ENCODE measurements at regions not wholly inside any gene's neighbourhood (a gene's known extent, or its start where the extent isn't known, plus 50 kb on each side); places are given as distances from the start of the nearest gene placed in this dataset.

DNA sequence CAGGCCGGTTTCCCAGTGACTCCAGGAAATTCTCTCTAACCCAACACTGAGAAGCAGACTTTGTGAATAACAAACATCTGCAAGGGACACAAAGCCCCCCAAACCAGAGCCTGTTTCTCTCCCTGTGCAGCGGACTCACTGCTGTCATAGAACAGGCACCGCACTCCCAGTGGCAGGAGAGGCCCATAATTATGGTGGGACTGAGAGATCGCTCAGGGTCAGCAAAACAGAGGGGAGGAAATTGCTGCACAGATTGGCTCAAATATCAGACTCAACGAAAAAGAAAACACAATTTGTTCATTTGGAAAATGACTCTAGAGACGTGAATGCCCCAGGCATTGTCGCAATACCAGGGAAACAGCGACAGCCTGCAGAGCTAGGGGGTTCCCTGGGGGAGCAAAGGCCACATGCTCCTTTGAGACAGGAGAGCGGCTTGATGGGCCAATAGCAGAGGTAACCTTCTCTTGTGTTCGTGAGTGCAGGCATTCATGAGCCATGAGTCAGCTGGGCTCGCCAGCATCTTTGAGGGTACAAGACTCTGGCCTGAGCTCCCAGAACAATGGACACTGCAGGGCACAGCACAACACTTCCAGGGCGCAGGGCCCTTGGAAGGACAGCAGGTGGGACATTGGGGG is 143.3 kb upstream of the KLHL29 start:
- Mint-ChIP-seq H3K36me3 (no peaks in the 10 kb centered on the region), H3K9me3 (no peaks in the 10 kb centered on the region), H3K27ac (no peak overlapping the region)
- ATAC-seq, result no peak
- no peak for DNase-seq (ENCODE audit: low spot score in 2 of 2)

DNA sequence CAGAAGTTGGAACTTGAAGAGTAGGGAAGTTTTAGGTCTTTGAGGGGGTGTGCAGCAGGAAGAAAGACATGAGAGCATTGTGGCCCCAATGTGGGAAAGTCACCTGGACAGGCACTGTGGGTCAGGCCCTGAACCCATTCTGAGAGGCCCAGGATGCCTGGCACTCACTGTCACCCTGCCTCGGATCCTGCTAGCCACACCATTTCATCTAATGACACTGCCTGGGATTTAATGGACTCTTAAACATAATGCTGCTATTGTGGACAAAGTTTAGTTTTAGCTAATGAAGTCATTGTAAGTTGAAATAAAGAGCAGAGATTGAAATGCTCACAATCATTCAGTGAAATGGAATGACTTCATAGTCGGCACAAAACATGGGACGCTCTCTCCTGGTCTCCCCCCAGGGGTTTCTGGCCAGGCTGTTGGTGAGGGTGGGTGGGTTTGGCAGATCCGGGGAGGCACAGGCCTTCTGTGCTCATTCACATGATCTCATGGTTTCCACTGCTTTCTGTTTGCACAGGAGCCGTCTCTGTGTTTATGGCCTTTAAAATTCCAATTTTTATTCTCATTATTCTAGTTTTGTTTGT is 141.8 kb upstream of the KLHL29 start:
- Mint-ChIP-seq H3K36me3 (no peaks in the 10 kb centered on the region), H3K27ac (no peak overlapping the region), H3K9me3 (no peaks in the 10 kb centered on the region)
- no peak for ATAC-seq
- DNase-seq (ENCODE audit: low spot score in 2 of 2), result no peak

DNA sequence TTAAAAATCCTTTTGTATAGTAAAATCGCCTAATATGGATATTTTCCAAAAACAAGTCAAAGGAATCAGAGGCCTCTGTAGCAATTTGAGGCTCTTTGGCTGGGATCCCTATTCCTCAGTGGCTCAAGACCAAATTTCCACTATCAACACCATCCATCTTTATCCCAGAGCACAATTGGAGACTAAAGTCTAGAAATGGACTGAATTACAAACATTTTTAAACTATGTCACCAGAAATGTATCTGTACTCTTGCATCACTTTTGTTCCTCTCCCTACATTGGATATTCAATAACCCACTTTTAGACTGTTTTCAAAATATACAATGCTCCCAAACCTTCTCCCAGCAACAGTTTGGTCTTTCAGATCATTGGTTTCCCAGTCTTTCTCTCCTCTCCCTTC is 140.4 kb upstream of the KLHL29 start:
- Mint-ChIP-seq H3K27ac (no peak overlapping the region), H3K36me3 (no peaks in the 10 kb centered on the region), H3K9me3 (no peaks in the 10 kb centered on the region)
- DNase-seq (ENCODE audit: low spot score in 2 of 2), result no peak
- ATAC-seq, result no peak

DNA sequence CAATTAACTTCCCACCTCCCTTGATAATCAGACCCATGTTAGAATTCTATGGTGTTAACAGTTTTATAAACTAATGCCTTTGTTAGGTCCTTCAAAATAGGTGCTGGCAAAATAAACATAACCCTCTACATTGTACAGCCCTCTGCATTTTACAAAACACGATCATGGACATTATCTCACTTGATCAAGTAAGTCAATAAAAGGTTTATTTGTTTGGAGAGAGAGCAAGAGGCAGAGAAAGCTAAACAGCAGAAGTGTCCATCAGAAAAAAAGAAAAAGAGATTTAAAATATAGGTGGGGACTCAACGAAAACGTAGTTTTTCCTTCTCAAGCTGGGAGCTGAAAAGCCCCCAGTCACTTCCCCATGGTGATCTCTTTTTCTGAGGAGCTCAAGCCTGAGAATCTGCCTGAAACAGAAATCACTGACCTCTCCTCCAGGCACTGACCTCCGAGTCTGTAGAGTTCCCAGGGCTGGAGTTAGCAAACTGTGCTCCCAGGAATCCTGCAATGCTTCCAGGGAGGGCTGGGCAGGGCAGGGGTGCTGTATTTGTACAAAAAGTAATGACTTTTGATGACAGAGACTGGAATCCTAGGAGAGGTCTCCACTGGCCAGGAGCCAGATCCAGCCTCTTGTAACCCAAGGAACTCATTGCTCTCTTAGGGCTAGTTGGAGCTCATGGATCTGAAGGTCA is 137.8 kb upstream of the KLHL29 start:
- no peak overlapping the region for H3K27ac Mint-ChIP-seq
- DNase-seq (ENCODE audit: low spot score in 2 of 2) (no peak), ATAC-seq (no peak)
- no peaks in the 10 kb centered on the region for H3K9me3 Mint-ChIP-seq
- no peaks in the 10 kb centered on the region for H3K36me3 Mint-ChIP-seq

DNA sequence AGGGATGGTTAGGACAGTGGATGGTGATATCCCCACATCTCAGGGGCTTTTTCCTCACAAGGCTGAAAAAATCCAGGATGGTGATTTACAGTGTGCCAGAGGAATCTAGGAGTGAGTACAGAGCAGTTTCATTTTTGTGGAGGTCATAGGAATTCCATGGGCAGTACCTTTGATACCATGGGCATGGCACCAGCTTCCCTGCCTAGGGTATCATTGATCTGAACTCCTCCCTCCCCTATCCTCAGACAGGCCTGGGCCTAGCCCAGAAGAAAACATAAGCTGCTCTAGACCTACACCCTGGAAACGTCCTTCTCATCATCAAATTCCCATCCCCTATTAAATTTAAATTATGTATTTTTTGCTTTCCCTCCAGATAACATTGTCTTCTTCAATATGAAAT is 136.3 kb upstream of the KLHL29 start:
- DNase-seq (ENCODE audit: low spot score in 2 of 2) (no peak), ATAC-seq (no peak)
- no peaks in the 10 kb centered on the region for H3K9me3 Mint-ChIP-seq
- peak overlapping the region in 1 of 2 donors; percentile 53 for H3K27ac Mint-ChIP-seq
- H3K36me3 Mint-ChIP-seq, result no peaks in the 10 kb centered on the region

DNA sequence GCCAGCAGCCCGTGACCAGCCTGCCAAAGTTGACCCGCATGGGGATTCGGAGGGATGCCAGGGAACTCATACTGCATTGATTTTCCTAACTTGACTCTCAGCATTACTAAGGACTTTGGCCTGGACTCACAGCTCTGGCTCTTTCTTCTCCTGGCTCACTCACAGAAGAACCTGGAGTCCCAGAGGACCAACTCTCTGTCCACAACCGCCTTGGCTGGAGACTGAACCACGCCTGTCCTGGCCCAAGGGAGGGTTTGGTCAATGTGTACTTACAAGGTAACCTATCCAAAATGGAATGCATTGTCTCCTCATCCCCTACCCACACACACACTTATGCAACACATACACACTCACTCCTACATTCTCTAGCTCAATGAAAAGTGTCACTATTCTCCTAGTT is 135.6 kb upstream of the KLHL29 start:
- no peak for ATAC-seq
- Mint-ChIP-seq H3K27ac (no peak overlapping the region), H3K9me3 (no peaks in the 10 kb centered on the region), H3K36me3 (no peaks in the 10 kb centered on the region)
- no peak for DNase-seq (ENCODE audit: low spot score in 2 of 2)

DNA sequence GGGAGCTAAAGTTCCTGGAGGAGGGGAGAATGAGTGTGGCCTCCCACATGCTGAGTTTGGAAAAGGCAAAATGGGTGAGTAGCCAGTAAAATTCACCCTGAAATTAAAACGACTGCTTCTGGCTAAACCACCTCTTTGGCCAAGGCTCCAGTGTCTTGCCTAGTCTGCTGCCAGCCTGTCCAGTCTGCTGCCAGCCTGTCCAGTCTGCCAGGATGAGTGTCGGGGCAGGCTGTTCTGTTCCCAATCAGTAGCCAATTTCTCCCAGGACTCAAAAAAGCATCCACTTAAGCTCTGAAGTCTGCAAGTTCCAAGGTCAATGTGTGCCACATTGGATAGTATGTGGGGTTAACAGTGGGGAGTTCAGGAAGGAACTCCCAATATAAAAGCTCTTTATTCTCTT is 134.6 kb upstream of the KLHL29 start:
- Mint-ChIP-seq H3K9me3 (no peaks in the 10 kb centered on the region), H3K36me3 (no peaks in the 10 kb centered on the region), H3K27ac (no peak overlapping the region)
- DNase-seq (ENCODE audit: low spot score in 2 of 2), result no peak
- no peak for ATAC-seq

DNA sequence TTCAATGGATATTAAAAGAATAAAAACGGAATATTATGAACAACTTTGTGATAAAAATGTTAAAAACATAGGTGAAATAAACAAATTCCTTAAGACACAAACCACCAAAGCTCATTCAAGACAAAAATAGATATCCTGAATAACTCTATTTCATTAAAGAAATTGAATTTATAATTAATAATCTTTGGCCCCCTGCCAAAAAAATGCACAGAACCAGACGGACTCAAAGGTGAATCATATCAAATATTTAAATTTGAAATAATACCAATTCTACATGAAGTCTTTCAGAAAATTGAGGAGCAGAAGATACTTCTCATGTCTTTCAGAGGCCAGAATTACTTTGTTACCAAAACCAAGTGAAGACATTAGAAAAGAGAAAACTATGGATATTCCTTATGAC is 128.3 kb upstream of the KLHL29 start:
- Mint-ChIP-seq H3K9me3 (no peaks in the 10 kb centered on the region), H3K27ac (no peak overlapping the region), H3K36me3 (no peaks in the 10 kb centered on the region)
- no peak for DNase-seq (ENCODE audit: low spot score in 2 of 2)
- no peak for ATAC-seq

DNA sequence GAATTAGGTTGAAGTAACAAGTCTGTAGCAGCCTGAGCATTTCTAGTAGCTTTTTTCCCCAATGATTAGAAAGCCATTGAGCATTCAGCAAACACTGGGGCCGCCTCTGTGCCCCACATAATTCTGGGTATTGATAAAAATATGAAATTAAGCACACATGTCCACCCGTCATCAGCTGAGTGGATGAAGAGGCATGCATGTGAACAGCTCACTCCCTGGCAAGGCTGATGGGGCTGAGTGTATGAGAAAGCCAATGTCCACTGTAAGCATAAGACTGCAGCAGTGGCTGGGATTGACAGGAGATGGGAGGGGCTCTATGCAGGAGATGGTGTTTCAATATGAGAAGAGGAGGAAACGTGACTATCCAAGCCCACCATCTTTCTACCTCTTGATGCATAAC is 124.4 kb upstream of the KLHL29 start:
- no peaks in the 10 kb centered on the region for H3K9me3 Mint-ChIP-seq
- H3K36me3 Mint-ChIP-seq, result no peaks in the 10 kb centered on the region
- no peak for DNase-seq (ENCODE audit: low spot score in 2 of 2)
- ATAC-seq, result no peak
- no peak overlapping the region for H3K27ac Mint-ChIP-seq

DNA sequence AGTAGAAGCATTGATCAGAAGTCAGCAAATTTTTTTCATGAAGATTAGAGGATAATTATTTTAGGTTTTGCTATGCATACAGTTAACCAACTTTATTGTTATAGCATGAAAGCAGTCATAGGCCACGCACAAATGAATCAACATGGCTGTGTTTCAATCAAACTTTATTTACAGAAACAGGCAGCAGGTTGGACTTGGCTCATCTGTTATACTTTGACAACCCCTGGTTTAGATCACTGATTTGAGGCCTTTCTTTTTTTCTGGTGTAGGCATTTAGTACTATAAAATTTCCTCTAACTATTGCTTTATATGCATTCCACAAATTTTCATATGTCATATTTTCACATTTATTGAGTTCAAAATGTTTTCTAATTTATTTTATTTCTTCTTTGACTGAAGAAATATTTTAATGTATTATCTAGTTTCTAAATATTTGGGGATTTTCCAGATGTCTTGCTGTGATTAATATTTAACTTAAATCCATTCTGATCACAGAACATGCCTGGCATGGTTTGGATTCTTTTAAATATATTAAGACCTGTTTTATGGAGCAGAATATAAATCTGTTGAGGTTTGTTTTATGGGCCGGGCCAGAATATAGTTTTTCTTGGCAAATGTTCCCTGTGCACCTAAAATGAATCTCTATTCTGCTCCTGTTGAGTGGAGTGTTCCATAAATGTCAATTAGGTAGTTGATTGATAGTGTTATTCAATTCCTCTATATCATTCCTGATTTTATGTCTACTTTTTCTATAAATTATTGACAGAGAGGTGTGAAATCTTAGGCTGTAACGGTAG is 116.3 kb upstream of the KLHL29 start:
- ATAC-seq (no peak), DNase-seq (ENCODE audit: low spot score in 2 of 2) (no peak)
- Mint-ChIP-seq H3K27ac (no peak overlapping the region), H3K9me3 (no peaks in the 10 kb centered on the region), H3K36me3 (no peaks in the 10 kb centered on the region)

DNA sequence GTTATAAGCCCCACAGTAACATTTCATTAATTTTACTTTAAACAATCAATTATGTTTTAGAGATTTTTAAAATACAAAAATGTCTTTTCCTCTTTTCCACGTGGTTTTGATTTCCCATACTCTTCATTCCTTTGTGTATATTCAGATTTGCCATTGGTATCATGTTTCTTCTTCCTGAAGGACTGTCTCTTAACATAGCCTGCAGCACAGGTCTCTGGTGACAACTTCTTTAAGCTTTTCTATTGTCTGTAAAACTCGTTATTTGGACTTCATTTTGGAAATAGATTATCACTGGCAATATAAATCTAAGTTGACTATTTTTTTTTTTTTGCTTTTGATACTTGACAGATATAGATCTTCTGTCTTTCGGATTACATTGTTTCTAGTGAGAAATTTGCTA is 115.2 kb upstream of the KLHL29 start:
- Mint-ChIP-seq H3K36me3 (no peaks in the 10 kb centered on the region), H3K27ac (no peak overlapping the region), H3K9me3 (no peaks in the 10 kb centered on the region)
- no peak for ATAC-seq
- no peak for DNase-seq (ENCODE audit: low spot score in 2 of 2)

DNA sequence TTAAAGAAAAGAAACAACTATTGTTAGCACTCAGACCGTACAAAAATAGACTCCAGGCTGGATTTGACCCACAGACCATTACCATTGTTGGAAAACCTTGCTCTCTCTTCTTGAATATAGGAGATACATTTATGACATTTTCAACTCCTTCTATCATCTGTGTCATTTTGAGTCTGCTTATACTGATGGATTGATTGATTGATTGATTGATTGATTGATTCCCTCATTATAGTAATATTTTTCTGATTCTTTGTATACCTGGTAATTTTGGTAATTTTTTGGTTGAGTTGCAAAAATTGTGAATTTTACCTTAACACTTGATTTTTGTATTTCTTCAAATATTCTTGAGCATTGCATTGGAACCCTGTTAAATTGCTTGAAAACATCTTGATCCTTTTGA is 114.2 kb upstream of the KLHL29 start:
- H3K36me3 Mint-ChIP-seq, result no peaks in the 10 kb centered on the region
- H3K27ac Mint-ChIP-seq, result no peak overlapping the region
- DNase-seq (ENCODE audit: low spot score in 2 of 2) (no peak), ATAC-seq (no peak)
- H3K9me3 Mint-ChIP-seq, result no peaks in the 10 kb centered on the region

DNA sequence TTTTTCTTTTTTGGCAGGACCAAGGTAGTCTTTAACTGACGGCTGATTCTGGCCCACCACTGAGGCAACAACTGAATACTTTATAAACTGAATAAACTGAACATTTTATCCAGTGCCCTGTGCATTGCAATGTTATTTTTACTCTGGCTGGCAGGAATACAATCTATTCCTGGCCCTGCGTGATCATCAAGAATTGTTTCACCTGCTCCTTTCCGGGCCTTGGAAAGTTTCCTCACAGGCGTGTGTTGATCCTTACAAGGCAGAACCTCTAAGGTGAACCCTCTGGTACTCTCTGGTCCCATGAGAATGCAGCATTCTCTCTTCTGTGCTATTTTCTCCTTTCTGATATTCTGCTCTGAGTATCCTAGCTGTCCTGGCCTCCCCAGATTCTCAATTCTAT is 113.7 kb upstream of the KLHL29 start:
- no peak overlapping the region for H3K27ac Mint-ChIP-seq
- ATAC-seq, result no peak
- no peaks in the 10 kb centered on the region for H3K36me3 Mint-ChIP-seq
- no peak for DNase-seq (ENCODE audit: low spot score in 2 of 2)
- no peaks in the 10 kb centered on the region for H3K9me3 Mint-ChIP-seq

DNA sequence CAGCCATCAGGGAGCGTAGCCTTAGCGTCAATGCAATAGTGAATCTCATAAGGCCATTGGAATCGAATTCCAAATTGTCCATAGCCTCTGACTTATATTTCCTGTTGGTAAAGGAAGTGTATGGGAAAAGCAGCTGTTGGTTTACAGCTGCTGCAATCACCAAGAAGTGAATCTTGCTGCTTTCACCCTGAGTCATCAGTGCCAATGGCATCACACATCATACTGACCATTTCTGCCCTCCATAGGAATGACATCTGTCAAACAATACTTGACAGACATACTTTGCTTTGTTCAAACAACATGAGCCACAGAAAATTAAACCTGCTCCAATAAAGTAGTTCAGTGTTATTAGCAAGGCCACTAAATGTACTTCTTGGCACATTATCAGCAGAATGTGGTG is 111.2 kb upstream of the KLHL29 start:
- H3K27ac Mint-ChIP-seq, result no peak overlapping the region
- ATAC-seq (no peak), DNase-seq (ENCODE audit: low spot score in 2 of 2) (no peak)
- H3K9me3 Mint-ChIP-seq, result no peaks in the 10 kb centered on the region
- H3K36me3 Mint-ChIP-seq, result no peaks in the 10 kb centered on the region

DNA sequence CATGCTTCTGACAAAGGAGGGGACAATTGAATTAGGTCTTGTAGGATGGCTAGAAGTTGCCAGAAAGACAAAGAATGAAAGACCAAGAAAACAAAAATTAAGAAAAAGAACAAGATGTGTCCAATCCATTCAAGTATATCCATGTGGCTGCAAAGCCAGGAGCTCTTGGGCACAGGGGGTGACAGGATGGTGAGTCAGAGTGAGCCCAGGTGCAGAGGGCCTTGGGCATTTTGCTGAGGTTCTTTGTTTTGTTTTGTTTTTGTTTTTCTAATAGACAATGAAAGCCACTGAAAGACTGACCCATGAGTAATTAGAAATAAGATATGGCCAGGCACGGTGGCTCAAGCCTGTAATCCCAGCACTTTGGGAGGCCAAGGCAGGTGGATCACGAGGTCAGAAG is 104.6 kb upstream of the KLHL29 start:
- no peak overlapping the region for H3K27ac Mint-ChIP-seq

DNA sequence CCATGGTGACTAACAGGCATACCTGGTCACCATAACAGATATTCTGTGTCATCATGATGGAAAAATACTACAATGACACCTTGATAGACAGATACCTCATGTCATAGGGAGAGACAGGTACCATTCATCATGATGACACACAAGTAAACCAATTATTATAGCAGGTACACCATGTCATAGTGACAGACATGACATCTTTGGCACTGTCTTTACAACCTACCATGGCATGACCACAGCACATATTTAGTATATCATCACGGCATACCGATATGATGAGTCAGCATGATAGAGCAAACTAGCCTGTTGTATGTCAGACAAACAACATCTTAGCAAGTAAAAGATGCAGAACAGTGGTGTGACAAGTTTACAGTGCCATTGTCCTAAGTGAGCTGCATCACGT is 101.3 kb upstream of the KLHL29 start:
- ATAC-seq, result no peak
- no peak for DNase-seq (ENCODE audit: low spot score in 2 of 2)
- H3K9me3 Mint-ChIP-seq, result peaks cover 0 to 5% of the 10 kb centered on the region in 2 donors
- no peaks in the 10 kb centered on the region for H3K36me3 Mint-ChIP-seq
- H3K27ac Mint-ChIP-seq, result no peak overlapping the region

More for the DNA sequence above, 104.6 kb upstream of the KLHL29 start:
- H3K9me3 Mint-ChIP-seq, result peaks cover 0 to 5% of the 10 kb centered on the region in 2 donors
- no peaks in the 10 kb centered on the region for H3K36me3 Mint-ChIP-seq
- DNase-seq (ENCODE audit: low spot score in 2 of 2) (no peak), ATAC-seq (no peak)

DNA sequence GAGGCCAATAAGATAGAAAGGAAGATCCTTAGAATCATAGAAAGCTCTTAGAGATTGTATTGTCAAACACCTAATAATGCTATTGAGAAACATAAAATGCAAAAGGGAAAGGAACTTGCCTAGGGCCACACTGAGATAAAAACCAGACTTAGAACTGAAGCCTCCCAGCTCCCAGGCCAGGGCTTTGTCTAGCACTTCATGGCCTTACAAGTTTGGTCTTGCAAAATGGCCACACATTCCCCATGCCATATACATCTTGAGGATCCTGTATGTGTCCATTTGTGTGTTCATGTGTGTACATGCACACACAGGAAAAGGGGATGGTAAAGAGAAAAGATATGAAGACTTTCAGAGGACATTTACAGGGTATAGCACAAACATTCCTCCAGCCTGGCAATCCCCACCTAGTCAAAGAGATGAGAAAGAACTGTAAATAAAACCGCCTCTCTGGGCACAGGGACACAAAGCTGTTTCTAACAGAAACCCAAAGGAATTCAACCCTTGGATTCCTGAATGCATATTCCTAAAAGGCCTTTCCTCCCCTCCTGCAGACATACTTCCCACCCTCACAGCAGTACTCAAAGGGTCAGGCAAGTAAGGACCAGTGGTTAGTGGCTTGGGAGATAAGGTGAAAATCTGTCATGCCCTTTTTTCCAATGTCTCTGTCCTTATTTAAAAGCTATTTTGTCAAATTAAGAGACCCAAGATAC is 99.7 kb upstream of the KLHL29 start:
- no peak overlapping the region for H3K27ac Mint-ChIP-seq
- H3K9me3 Mint-ChIP-seq, result peaks cover 0 to 5% of the 10 kb centered on the region in 2 donors
- no peak for ATAC-seq
- H3K36me3 Mint-ChIP-seq, result no peaks in the 10 kb centered on the region
- no peak for DNase-seq (ENCODE audit: low spot score in 2 of 2)

All from activated naive CD4-positive, alpha-beta T cell treated with anti-CD3 and anti-CD28 coated beads, Interleukin-2, amount 50 U/mL, for 72 hours (primary cell).